GM18508 (cell line): ENCODE measurements at regions not wholly inside any gene's neighbourhood (a gene's known extent, or its start where the extent isn't known, plus 50 kb on each side); places are given as distances from the start of the nearest gene placed in this dataset.

ENCODE experiments used
- ATAC-seq: cut with Tn5 transposase; IDR thresholded peaks from one replicate; pipeline ENCODE4 v1.9.1; 2021; ENCODE audit warnings: moderate number of reproducible peaks; ENCODE audit not compliant: insufficient read depth, unreplicated experiment

DNA sequence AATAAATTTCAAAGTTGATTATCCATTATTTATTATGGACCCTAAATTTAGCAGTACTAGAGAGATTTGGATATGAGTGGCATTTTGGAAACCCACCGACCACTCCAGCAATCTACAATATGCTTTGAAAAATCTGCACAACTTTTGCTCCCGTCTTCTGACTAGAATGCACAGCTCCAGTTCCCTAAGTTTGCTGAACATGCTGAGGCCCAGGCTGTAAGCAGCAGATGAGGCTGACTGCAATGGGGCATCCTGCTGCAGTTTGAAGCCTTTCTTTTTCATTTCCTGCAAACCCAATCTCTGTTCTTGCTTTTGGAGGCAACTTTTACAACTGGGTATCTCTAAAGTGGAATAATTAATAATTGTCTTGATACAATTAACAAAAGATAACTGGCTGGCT, 405.8 kb downstream of the ATP23 start:
- no peak for ATAC-seq

- no peak for ATAC-seq
Observed at GRCh38 chr12:58347691-58348090, 406.3 kb downstream of the ATP23 start.

DNA sequence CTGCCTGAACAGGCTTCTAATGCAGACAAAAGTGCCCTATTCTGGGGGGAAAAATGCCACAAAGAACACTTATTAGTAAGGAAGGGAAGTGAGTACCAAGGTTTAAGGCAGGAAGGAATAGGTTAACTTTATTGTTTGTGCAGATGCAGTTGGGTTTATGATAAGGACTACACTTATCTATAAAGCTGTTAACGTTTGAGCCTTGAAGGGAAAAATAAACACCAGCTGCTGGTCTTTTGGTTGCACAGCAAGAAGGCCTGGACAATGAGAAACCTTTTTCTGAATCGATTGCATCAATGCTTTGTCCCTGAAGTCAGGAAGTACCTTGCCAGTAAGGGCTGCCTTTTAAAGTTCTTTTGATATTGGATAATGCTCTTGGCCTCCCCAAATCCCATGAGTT, 407.8 kb downstream of the ATP23 start:
- ATAC-seq, result no peak

DNA sequence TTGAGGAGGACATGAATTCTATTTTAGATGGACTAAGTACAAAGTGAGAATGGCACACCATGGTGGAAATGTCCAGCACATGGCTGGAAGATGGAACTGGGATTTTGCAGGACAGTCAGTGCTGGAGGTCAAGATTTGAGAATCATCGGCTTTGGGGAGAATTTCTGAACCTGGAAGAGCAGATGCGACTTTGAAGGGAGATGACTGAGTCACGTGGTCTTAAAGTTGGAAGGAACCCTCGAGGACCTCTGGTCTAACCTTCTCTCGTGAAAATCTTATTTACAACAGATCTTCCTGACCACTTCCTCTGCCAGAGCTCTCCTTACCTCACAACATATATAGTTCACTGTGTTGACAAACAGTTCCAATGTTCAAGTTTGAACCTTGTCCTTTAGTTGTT, 415.4 kb downstream of the ATP23 start:
- ATAC-seq, result no peak

GRCh38 chr12:58357511-58357910, 416.1 kb downstream of the ATP23 start:
- ATAC-seq, result no peak

DNA sequence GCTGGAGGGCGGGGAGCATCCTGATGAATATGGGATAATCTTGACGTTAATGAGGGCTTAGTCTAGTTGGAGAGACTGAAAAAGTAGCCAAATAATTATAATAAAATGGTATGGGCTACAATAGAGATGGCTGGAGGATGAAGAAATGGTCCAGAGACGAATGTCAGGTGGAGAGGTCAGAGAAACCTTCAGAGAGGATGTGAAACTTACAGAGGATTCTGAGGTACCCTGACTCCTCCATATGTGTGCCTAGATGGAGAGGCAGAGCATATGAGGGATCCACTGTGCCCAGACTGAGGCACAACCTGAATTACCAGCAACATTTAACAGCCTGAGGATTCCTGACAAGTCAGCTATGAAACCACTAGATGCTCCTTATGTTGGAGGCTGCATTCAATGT, 417.0 kb downstream of the ATP23 start:
- ATAC-seq, result no peak

GRCh38 chr12:58359084-58359483, 417.7 kb downstream of the ATP23 start:
- no peak for ATAC-seq

- ATAC-seq, result no peak
Observed at GRCh38 chr12:58361056-58361455, 419.7 kb downstream of the ATP23 start.

DNA sequence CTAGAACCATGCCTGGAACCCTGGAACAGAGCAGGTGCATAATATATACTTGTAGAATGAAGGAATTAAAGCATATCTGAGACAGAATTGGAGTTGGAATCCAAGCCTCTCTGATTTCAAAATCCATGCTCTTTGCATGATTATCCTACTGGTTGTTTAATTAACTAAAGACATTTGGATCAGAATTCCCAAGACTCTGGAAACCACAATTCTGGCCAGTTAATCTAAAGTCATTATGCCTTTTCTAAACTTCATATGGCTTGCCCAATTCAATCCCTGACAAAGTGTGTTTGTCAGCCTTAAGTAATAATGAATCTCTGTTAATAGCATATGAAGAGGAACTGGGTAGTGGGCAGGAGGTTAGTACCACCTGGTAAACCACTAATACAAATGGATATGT, 422.6 kb downstream of the ATP23 start:
- ATAC-seq, result no peak

- ATAC-seq, result no peak
Observed at GRCh38 chr12:58364389-58365086, 423.2 kb downstream of the ATP23 start.

DNA sequence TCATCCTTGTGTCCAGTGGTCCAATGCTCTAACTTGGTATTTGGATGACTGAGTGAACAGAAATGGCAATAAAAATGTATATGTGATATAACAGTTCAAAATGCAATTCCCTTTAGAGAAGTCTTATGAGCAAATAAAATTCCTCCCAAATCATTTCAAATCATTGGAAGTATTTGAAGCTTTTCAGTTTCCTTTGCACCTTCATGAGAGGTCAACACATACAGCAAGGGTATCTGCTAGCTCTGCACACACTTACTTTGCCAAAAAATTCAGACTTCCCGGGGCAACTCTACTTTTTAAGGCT, 423.7 kb downstream of the ATP23 start:
- no peak for ATAC-seq

GRCh38 chr12:58367041-58367440, 425.7 kb downstream of the ATP23 start:
- no peak for ATAC-seq

GRCh38 chr12:58368001-58368400, 426.6 kb downstream of the ATP23 start:
- no peak for ATAC-seq

DNA sequence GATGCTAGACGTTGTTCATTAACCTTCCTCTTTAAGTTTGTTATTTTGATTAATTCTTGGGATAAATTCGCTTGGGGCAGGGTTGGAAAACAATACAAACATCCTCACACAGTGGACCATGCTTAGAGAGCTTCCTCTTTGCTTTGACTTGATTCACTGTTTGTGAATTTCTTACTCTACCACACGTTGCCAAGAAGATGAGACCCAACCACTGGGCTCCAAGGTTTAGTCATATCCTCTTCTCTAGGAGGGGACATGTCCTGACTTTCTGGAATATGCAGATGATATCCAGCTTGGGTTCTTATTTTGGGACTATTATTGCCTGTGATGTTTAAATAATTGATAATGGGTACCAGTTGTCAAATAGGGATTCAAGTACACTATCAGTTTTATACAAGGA, 428.2 kb downstream of the ATP23 start:
- ATAC-seq, result no peak

DNA sequence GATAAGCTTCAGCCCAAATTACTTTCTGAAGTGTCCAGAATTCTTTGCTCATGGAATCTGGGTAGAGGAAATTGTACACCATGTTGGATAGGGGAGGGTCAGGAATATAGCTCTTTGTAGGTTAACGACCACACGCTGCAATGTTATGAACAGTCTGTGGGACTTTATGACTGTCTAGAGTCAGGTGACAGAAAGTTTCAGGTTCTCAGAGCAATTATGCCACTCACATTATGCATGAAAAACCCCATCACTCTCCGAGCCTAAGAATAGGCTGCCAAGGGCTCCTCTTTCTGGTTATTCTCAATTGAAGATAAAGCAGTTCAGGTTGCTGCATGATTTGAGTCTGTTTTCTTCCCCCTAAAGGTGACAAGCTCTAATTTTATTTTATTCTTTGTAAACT, 430.9 kb downstream of the ATP23 start:
- peak; percentile 85 for ATAC-seq

DNA sequence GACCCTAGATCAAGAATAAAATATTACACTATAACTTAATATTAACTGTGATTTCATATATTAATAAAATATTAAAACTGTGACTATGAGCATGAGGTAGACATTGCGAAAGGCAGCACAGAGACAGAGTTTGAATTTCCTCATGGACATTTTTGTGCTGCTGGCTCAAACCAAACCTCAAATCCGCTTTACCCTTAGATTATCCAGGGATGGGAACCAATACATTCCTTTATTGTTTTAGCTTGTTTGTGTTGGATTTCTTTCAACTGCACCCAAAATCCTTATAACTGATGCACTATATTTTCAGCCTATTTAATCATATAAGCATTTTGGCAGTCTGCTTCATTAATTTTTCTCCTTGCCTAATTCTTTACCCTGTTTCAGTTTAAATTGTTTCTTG, 436.7 kb downstream of the ATP23 start:
- ATAC-seq, result no peak

DNA sequence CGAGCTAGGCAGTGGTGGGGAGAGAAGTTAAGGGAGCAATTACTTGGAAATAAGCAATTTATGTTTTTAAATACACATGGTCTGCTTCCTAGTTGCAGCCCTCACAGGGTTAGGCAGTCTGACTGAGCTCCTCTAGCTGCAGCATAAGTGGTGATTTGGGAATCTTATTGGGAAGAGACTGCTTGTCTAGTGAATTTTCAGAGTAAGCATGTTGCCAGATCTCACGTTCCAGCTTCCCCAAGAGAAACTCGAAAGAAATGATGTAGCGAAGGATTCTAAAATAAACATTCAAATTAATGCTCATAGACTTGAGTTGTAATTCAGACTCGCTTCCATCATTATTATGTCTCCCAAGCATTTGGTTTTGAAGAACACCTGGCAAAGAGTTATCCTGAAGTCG, 440.2 kb downstream of the ATP23 start:
- no peak for ATAC-seq

GRCh38 chr12:58384196-58384595, 442.8 kb downstream of the ATP23 start:
- ATAC-seq, result no peak

- ATAC-seq, result no peak
Observed at GRCh38 chr12:58386136-58386535, 444.8 kb downstream of the ATP23 start.

DNA sequence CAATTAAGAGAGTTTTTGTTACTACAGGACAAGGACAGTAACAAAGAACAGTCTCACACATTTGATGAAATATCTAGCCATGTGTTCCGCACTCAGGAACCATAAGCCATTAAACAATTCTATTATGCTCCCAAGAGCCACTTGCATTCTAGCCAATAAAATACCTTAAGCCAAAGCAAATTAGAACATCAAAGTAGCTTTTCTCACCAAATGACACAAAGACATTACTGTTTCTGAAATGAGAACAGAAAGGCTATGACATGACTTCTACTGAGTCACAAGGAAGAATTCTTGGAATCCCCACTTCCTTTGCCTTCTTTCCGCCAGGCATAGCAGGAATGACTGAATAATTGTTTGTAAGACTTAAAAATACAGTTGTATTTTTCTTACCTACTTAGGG, 445.8 kb downstream of the ATP23 start:
- ATAC-seq, result no peak

GRCh38 chr12:58388261-58388660, 446.9 kb downstream of the ATP23 start:
- ATAC-seq, result no peak

GRCh38 chr12:58393152-58393551, 451.8 kb downstream of the ATP23 start:
- no peak for ATAC-seq

DNA sequence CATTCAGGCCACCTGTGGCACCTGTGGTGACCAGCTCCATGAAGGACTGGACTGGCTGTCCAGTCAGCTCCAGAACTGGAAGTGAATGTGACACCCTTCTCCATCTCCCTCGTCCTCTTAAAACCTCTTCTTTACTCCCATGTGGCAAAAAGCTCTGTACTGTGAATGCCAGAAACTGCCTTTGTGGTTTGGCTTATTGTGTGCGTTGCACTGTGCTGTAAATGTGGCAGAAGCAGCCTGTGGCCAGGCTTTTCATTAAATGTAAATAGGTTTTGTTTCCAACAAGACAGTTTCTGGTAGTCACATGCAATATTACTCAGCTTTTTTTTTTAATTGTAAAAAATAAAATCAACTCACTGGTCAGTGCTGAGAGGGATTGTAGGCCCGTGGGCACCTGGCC, 453.7 kb downstream of the ATP23 start:
- ATAC-seq, result no peak
